GM10266 (cell line): ENCODE measurements at regions not wholly inside any gene's neighbourhood (a gene's known extent, or its start where the extent isn't known, plus 50 kb on each side); places are given as distances from the start of the nearest gene placed in this dataset.
"Not testable (repeated sequence)": the region's sequence is repeated elsewhere in the genome, so short reads cannot be mapped to it uniquely, and the experiment has no call there.

Source experiments
- DNase-seq: peaks from one replicate; pipeline ENCODE4 v3.0.0; 2012; ENCODE audit errors: extremely low spot score
- CTCF ChIP-seq: IDR thresholded peaks from 2 replicates; pipeline ENCODE4 v1.5.1; 2012; ENCODE audit warnings: mild to moderate bottlenecking, low read depth; ENCODE audit not compliant: control insufficient read depth, insufficient read depth; ENCODE audit errors: missing control alignments

- no peak for DNase-seq
- TF ChIP-seq CTCF = no peak
These were observed 303.1 kb downstream of the FZD1 start for GRCh38 chr7:91567081-91568012.

- no peak for TF ChIP-seq CTCF
- no peak for DNase-seq
These were observed 303.9 kb downstream of the FZD1 start for GRCh38 chr7:91568138-91568537.

GRCh38 chr7:91569728-91570457, 305.7 kb downstream of the FZD1 start:
- DNase-seq = no peak
- no peak for TF ChIP-seq CTCF

GRCh38 chr7:91570560-91570959, 306.3 kb downstream of the FZD1 start:
- no peak for DNase-seq
- TF ChIP-seq CTCF = no peak

- DNase-seq = no peak
These were observed 307.4 kb downstream of the FZD1 start for GRCh38 chr7:91571601-91572000.

GRCh38 chr7:91573405-91573804, 307.1 kb downstream of the MTERF1 start:
- no peak for DNase-seq

More at GRCh38 chr7:91571601-91572000, 307.4 kb downstream of the FZD1 start:
- TF ChIP-seq CTCF = no peak

GRCh38 chr7:91576459-91576858, 304.0 kb downstream of the MTERF1 start:
- not testable (repeated sequence) for DNase-seq

More at GRCh38 chr7:91573405-91573804, 307.1 kb downstream of the MTERF1 start:
- TF ChIP-seq CTCF = no peak
